WTC11 (cell line): ENCODE measurements at regions not wholly inside any gene's neighbourhood (a gene's known extent, or its start where the extent isn't known, plus 50 kb on each side); places are given as distances from the start of the nearest gene placed in this dataset.
"Not testable (repeated sequence)": the region's sequence is repeated elsewhere in the genome, so short reads cannot be mapped to it uniquely, and the experiment has no call there.

ENCODE experiments used
- ATF3 ChIP-seq: sonication (generic); formaldehyde crosslinking; conservative IDR thresholded peaks from 2 replicates; pipeline ENCODE4 v1.8.1; 2022; ENCODE audit warnings: mild to moderate bottlenecking, missing genetic modification reagents
- CBFB ChIP-seq: sonication (generic); formaldehyde crosslinking; IDR thresholded peaks from 2 replicates; pipeline ENCODE4 v1.8.1; 2022; ENCODE audit warnings: mild to moderate bottlenecking, low read depth, missing genetic modification reagents
- CTCF ChIP-seq: fragments of 200-600 bp; IDR thresholded peaks from 2 replicates; pipeline ENCODE4 v1.8.0; 2022; ENCODE audit warnings: antibody characterized with exemption
- FOXP1 ChIP-seq: sonication (generic); formaldehyde crosslinking; IDR thresholded peaks from 2 replicates; pipeline ENCODE4 v1.8.0; 2022; ENCODE audit warnings: missing genetic modification reagents, mild to moderate bottlenecking, moderate library complexity, borderline replicate concordance
- SP1 ChIP-seq: sonication (generic); formaldehyde crosslinking; conservative IDR thresholded peaks from 2 replicates; pipeline ENCODE4 v1.8.1; 2022; ENCODE audit warnings: missing genetic modification reagents
- TEAD1 ChIP-seq: sonication (generic); formaldehyde crosslinking; IDR thresholded peaks from 2 replicates; pipeline ENCODE4 v1.8.0; 2022; ENCODE audit warnings: mild to moderate bottlenecking, missing genetic modification reagents
- ZBTB43 ChIP-seq: sonication (generic); formaldehyde crosslinking; IDR thresholded peaks from 2 replicates; pipeline ENCODE4 v1.8.1; 2023; ENCODE audit warnings: mild to moderate bottlenecking, missing genetic modification reagents
- ZNF121 ChIP-seq: sonication (generic); formaldehyde crosslinking; IDR thresholded peaks from 2 replicates; pipeline ENCODE4 v1.8.0; 2023; ENCODE audit warnings: missing genetic modification reagents
- TF ChIP-seq, protein P1 (sequence below): sonication (generic); formaldehyde crosslinking; IDR thresholded peaks from 2 replicates; pipeline ENCODE4 v1.8.0; 2022; ENCODE audit warnings: missing genetic modification reagents

DNA sequence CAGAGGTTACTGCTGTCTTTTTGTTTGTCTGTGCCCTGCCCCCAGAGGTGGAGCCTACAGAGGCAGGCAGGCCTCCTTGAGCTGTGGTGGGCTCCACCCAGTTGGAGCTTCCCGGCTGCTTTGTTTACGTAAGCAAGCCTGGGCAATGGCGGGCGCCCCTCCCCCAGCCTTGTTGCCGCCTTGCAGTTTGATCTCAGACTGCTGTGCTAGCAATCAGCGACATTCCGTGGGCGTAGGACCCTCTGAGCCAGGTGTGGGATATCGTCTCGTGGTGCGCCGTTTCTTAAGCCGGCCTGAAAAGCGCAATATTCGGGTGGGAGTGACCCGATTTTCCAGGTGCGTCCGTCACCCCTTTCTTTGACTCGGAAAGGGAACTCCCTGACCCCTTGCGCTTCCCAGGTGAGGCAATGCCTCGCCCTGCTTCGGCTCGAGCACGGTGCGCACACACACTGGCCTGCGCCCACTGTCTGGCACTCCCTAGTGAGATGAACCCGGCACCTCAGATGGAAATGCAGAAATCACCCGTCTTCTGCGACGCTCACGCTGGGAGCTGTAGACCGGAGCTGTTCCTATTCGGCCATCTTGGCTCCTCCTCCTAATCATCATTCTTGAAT lies 97.4 kb downstream of the TFPI2 start:
- TF ChIP-seq, protein P1, sequence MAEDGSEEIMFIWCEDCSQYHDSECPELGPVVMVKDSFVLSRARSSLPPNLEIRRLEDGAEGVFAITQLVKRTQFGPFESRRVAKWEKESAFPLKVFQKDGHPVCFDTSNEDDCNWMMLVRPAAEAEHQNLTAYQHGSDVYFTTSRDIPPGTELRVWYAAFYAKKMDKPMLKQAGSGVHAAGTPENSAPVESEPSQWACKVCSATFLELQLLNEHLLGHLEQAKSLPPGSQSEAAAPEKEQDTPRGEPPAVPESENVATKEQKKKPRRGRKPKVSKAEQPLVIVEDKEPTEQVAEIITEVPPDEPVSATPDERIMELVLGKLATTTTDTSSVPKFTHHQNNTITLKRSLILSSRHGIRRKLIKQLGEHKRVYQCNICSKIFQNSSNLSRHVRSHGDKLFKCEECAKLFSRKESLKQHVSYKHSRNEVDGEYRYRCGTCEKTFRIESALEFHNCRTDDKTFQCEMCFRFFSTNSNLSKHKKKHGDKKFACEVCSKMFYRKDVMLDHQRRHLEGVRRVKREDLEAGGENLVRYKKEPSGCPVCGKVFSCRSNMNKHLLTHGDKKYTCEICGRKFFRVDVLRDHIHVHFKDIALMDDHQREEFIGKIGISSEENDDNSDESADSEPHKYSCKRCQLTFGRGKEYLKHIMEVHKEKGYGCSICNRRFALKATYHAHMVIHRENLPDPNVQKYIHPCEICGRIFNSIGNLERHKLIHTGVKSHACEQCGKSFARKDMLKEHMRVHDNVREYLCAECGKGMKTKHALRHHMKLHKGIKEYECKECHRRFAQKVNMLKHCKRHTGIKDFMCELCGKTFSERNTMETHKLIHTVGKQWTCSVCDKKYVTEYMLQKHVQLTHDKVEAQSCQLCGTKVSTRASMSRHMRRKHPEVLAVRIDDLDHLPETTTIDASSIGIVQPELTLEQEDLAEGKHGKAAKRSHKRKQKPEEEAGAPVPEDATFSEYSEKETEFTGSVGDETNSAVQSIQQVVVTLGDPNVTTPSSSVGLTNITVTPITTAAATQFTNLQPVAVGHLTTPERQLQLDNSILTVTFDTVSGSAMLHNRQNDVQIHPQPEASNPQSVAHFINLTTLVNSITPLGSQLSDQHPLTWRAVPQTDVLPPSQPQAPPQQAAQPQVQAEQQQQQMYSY, result not testable (repeated sequence)
- TF ChIP-seq CBFB; FOXP1 (CRISPR knock-in tag); TEAD1 (CRISPR knock-in tag); ZBTB43 (CRISPR knock-in tag); SP1; CTCF; ATF3; ZNF121 (CRISPR knock-in tag): not testable (repeated sequence)
